Stomach (tissue), 8 donors: ENCODE measurements at regions not wholly inside any gene's neighbourhood (a gene's known extent, or its start where the extent isn't known, plus 50 kb on each side); places are given as distances from the start of the nearest gene placed in this dataset.

Experiments used
- DNase-seq, 2 donors: peaks; one replicate each; pipeline versions ENCODE4 v3.0.0 to v3.0.0-alpha.2; 2013 to 2019
- H3K27ac ChIP-seq, 5 donors: fragments of 200-600 bp in 4 of 5; sonication (generic) in 4 of 5; one replicate each; pipeline ENCODE4 v1.5.1; 2013 to 2019; ENCODE audit warnings: mild to moderate bottlenecking in 1 of 5, moderate library complexity in 1 of 5
- H3K27me3 ChIP-seq, 3 donors: fragments of 200-600 bp; sonication (generic); one replicate each; pipeline ENCODE4 v1.5.1; 2017 to 2019; ENCODE audit warnings: mixed run types in 1 of 3
- H3K36me3 ChIP-seq, 4 donors: fragments of 200-600 bp; sonication (generic); 1 replicate in 3 of 4; 2 replicates in 1 of 4; pipeline ENCODE4 v1.5.1; 2016 to 2019
- H3K4me1 ChIP-seq, 4 donors: fragments of 200-600 bp; sonication (generic); one replicate each; pipeline ENCODE4 v1.5.1; 2016 to 2019
- H3K4me3 ChIP-seq, 4 donors: fragments of 200-600 bp; sonication (generic) in 3 of 4; one replicate each; pipeline ENCODE4 v1.5.1; 2016 to 2019; ENCODE audit warnings: mild to moderate bottlenecking in 1 of 4
- H3K9me3 ChIP-seq, 4 donors: fragments of 200-600 bp; sonication (generic); one replicate each; pipeline ENCODE4 v1.5.1; 2016 to 2019
- CTCF ChIP-seq, 7 experiments: fragments of 450-650 bp in 4 of 7; fragments of 200-600 bp in 3 of 7; sonication (generic) in 3 of 7; IDR thresholded peaks; one replicate each; pipeline ENCODE4 v1.5.1; 2016 to 2019; ENCODE audit warnings: antibody characterized with exemption in 7 of 7, control low read depth in 2 of 7, mild to moderate bottlenecking in 1 of 7
- EP300 ChIP-seq: sonication (generic); formaldehyde crosslinking; IDR thresholded peaks from one replicate; pipeline ENCODE4 v1.6.1; 2017; ENCODE audit warnings: antibody characterized with exemption
- POLR2A ChIP-seq, 4 donors: fragments of 450-650 bp; IDR thresholded peaks; one replicate each; pipeline ENCODE4 v1.6.1; 2016; ENCODE audit warnings: antibody characterized with exemption in 4 of 4, control low read depth in 2 of 4, mild to moderate bottlenecking in 1 of 4, moderate library complexity in 1 of 4
- POLR2AphosphoS5 ChIP-seq, 3 donors: sonication (generic); formaldehyde crosslinking; IDR thresholded peaks; one replicate each; pipeline ENCODE4 v1.6.1; 2016; ENCODE audit warnings: antibody characterized with exemption in 3 of 3
- WGBS, 5 donors: extraction: QIAGEN DNeasy Blood & Tissue Kit in 3 of 5; methylation state at CpG; one replicate each; pipeline versions ENCODE4 v1.1.5 to v1.1.7; 2013 to 2018; 5-methylcytosine and 5-hydroxymethylcytosine counted together
- intact Hi-C: fragments of 100-400 bp; cut with DNase I; formaldehyde crosslinking; loops from one replicate; pipeline ENCODE4 v1.15.1; 2023; ENCODE audit warnings: low total_unique reads
- donor health status: healthy with polysubstance abuse.
- donor health status: Bipolar disorder and iron deficiency.
- donor health status: healthy.

- no peaks in the 10 kb centered on the region for H3K27me3 ChIP-seq
- H3K4me3 ChIP-seq: no peak overlapping the region
- peak; percentile 75 to 85 for DNase-seq
- H3K9me3 ChIP-seq: no peaks in the 10 kb centered on the region
- TF ChIP-seq POLR2AphosphoS5 (IDR thresholded peaks at IDR 0.05) (peak; percentile 3 to 81 (median 71)), EP300 (no peak), POLR2A (IDR thresholded peaks at IDR 0.05) (peak in 1 of 4 donors; percentile 16), CTCF (IDR thresholded peaks at IDR 0.05) (no peak)
- 28 to 50% (median 38%) methylated on average over 11 of the region's 11 CpGs for WGBS, 5 donors
- H3K27ac ChIP-seq: peak overlapping the region; percentile 62 to 89 (median 80)
- H3K4me1 ChIP-seq: peaks cover 10 to 51% (median 19%) of the 10 kb centered on the region in 4 donors
- H3K36me3 ChIP-seq: no peaks in the 10 kb centered on the region
- intact Hi-C loops: no loop called here
These were observed 73.1 kb upstream of the SLC6A6 start for GRCh38 chr3:14329116-14329830.

GRCh38 chr3:14329842-14330241 lies 72.6 kb upstream of the SLC6A6 start:
- Histone ChIP-seq H3K27ac (peak overlapping the region; percentile 62 to 89 (median 80)), H3K36me3 (no peaks in the 10 kb centered on the region), H3K4me3 (no peak overlapping the region), H3K27me3 (no peaks in the 10 kb centered on the region), H3K4me1 (peaks cover 14 to 55% (median 23%) of the 10 kb centered on the region in 4 donors), H3K9me3 (no peaks in the 10 kb centered on the region)
- DNase-seq: no peak
- TF ChIP-seq POLR2A (IDR thresholded peaks at IDR 0.05) (no peak), CTCF (IDR thresholded peaks at IDR 0.05) (no peak), POLR2AphosphoS5 (IDR thresholded peaks at IDR 0.05) (no peak), EP300 (no peak)
- WGBS, 5 donors: 73 to 87% (median 83%) methylated on average over 7 of the region's 7 CpGs
- intact Hi-C loops: no loop called here

GRCh38 chr3:14330508-14330907 lies 71.9 kb upstream of the SLC6A6 start:
- Histone ChIP-seq H3K36me3 (no peaks in the 10 kb centered on the region), H3K27me3 (no peaks in the 10 kb centered on the region), H3K9me3 (no peaks in the 10 kb centered on the region), H3K27ac (peak overlapping the region; percentile 62 to 89 (median 80)), H3K4me1 (peaks cover 20 to 62% (median 28%) of the 10 kb centered on the region in 4 donors), H3K4me3 (no peak overlapping the region)
- WGBS, 5 donors: 85 to 93% (median 92%) methylated on average over 7 to 10 of the region's 10 CpGs
- DNase-seq: no peak
- TF ChIP-seq EP300 (no peak), POLR2A (IDR thresholded peaks at IDR 0.05) (no peak), POLR2AphosphoS5 (IDR thresholded peaks at IDR 0.05) (no peak), CTCF (IDR thresholded peaks at IDR 0.05) (no peak)
- intact Hi-C loops: no loop called here

- H3K4me3 ChIP-seq: no peak overlapping the region
- WGBS, 5 donors: 37 to 66% (median 55%) methylated on average over 6 of the region's 6 CpGs
- H3K4me1 ChIP-seq: peaks cover 24 to 65% (median 33%) of the 10 kb centered on the region in 4 donors
- TF ChIP-seq POLR2A (IDR thresholded peaks at IDR 0.05) (no peak), EP300 (no peak), CTCF (IDR thresholded peaks at IDR 0.05) (no peak), POLR2AphosphoS5 (IDR thresholded peaks at IDR 0.05) (no peak)
- H3K27me3 ChIP-seq: no peaks in the 10 kb centered on the region
- intact Hi-C loops: no loop called here
- H3K27ac ChIP-seq: peak overlapping the region; percentile 38 to 89 (median 73)
- peak; percentile 48 to 77 for DNase-seq
- no peaks in the 10 kb centered on the region for H3K36me3 ChIP-seq
- H3K9me3 ChIP-seq: no peaks in the 10 kb centered on the region
These were observed 71.2 kb upstream of the SLC6A6 start for GRCh38 chr3:14331251-14331650.
